HG03442 (cell line): ENCODE measurements at regions not wholly inside any gene's neighbourhood (a gene's known extent, or its start where the extent isn't known, plus 50 kb on each side); places are given as distances from the start of the nearest gene placed in this dataset.
"Not testable (repeated sequence)": the region's sequence is repeated elsewhere in the genome, so short reads cannot be mapped to it uniquely, and the experiment has no call there.

ENCODE experiments used
- ATAC-seq: cut with Tn5 transposase; IDR thresholded peaks from one replicate; pipeline ENCODE4 v1.9.1; 2021; ENCODE audit warnings: mild to moderate bottlenecking, moderate library complexity; ENCODE audit not compliant: unreplicated experiment

- no peak for ATAC-seq
Measured at GRCh38 chr12:93078577-93078976, 149.5 kb upstream of the EEA1 start.

DNA sequence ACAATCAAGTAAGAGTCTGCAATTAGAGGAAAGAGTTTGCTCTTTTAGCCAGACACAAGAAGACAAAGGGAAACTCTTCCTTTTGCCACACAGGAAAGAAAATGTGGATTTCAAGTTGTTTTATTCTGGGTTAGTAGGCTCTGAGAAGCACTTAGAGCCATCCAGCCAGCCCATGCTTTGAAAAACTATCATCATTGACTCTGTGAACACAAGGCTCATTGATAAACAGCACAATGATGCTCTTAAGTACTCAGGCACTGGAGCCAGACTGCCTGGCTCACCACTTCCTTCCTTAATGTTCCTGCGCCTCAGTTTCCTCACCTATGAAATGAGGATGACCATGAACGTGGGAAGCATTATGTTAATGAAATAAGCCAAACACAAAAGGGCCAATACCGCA, 150.2 kb upstream of the EEA1 start:
- ATAC-seq, result no peak

DNA sequence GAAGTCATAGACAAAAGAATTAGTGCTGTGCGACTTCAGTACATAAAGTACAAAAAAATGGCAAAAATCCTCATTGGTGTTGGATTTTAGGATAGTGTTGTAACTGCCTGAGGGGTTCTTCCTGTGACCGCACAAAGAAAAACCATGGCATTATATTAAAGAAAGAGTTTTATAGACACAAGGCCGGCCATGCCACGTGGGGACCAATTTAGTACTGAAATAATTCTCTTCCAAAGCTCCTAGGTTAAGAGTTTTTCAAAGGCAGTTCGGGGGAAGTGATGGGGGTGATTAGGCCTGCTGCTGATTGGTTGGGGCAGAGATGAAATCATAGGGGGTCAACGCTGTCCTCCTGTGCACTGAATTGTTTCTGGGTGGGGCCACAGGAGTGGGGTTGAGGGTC, 150.9 kb upstream of the EEA1 start:
- no peak for ATAC-seq

DNA sequence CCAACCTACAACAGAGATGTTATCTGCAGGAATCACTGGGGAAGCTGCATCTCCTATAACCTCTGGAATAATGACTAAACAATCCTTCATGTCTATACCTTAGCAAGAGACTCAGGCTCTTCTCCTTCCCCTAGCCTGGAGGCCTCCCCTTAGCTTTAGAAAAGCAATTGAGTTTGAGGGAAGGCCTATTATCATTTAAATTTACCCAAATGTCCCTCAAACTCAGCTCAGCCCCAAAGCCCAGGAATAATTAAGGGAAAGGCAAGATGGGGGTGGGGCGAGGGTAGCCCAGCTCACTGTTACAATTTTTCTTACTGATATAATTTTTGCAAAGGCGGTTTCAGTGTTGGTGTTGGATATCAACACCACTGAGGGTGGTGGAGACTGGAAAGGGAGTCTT, 151.4 kb upstream of the EEA1 start:
- no peak for ATAC-seq

DNA sequence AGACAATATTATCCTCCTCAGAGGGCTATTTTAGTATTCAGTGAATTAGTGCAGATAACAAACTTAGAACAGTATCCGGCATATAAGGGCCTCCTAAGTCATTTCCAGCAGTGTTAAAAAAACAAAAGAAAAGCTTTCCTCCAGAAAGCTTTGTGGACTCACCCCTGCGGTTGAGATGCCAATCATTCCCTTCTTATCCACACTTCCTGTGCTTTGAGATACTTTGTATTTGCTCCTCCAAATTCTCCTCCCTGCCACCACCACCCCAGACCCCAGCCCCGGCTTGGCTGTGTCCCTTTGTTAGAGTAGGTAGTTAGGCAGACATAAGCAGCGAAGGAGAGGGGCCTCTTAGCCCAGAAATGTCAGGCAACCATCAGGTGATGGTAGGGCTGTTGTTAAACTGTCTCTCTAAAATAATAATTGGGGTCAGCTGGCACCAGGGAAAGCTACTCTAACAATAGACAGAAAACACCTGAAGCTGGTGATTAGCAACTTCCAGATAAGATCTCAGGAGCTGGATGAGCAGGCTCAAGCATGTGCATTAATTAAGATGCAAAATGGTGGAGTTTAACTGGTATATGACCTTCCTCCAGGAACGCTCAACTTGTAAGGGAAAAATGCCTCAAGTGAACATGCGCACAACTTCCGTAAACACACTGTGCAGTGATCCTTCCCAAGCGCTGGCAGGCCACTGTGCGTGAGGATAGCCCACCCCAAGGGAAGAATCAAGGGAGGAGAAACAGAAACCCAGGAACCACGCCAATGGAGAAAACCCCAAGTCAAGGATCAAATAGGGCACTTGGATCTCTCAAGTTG, 152.1 kb upstream of the EEA1 start:
- no peak for ATAC-seq

DNA sequence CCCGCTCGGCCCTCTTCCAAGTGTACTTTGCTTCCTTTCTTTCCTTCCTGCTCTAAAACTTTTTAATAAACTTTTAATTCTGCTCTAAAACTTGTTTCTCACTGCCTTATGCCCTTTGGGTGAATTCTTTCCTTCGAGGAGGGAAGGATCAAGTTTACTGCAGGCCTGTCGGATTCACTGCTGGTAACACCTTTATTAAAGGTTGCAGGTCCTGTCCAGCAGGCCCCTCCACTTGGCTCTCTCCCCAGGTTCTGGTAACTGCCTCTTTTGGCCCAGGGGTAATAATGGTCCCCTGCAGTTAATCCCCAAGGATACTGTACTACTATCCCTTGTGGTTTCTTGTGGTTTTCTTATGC, 152.7 kb upstream of the EEA1 start:
- no peak for ATAC-seq

DNA sequence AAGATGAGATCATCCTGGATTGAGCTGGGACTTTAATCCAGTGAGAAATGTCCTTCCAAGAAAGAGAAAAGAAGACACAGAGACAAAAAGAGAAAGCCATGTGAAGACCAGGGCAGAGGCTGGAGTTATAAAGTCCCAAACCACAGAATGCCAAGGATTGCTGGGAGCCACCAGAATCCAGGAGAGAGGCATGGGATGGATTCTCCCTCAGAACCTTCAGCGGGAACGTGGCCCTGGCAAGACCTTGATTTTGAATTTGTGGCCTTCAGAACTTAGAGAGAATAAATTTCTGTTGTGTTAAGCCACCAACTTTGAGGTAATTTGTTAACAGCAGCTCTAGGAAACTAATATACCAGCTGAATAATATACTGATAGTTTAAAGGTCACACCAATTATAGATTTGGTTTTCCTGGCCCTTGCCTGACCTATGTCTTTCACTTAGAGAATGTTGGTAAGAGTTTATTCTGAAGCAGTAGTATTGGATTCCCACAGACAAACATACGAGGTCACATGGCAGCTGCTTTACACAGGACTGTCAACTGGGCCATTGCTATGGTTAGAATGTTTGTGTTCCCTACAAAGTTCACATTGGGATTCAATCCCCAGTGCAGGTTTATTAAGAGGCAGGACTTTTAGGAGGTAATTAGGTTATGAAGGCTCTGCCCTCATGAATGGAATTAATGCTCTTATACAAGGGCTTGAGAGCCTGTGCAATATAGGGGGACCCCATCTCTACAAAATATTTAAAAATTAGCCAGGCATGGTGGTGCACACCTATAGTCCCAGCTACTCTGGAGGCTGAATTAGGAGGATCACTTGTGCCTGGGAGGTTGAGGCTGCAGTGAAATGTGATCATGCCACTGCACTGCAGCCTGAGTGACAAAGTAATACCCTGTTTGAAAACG, 156.5 kb upstream of the EEA1 start:
- no peak for ATAC-seq

GRCh38 chr12:93086288-93086727, 157.2 kb upstream of the EEA1 start:
- no peak for ATAC-seq

GRCh38 chr12:93087840-93088610, 158.9 kb upstream of the EEA1 start:
- ATAC-seq, result no peak

DNA sequence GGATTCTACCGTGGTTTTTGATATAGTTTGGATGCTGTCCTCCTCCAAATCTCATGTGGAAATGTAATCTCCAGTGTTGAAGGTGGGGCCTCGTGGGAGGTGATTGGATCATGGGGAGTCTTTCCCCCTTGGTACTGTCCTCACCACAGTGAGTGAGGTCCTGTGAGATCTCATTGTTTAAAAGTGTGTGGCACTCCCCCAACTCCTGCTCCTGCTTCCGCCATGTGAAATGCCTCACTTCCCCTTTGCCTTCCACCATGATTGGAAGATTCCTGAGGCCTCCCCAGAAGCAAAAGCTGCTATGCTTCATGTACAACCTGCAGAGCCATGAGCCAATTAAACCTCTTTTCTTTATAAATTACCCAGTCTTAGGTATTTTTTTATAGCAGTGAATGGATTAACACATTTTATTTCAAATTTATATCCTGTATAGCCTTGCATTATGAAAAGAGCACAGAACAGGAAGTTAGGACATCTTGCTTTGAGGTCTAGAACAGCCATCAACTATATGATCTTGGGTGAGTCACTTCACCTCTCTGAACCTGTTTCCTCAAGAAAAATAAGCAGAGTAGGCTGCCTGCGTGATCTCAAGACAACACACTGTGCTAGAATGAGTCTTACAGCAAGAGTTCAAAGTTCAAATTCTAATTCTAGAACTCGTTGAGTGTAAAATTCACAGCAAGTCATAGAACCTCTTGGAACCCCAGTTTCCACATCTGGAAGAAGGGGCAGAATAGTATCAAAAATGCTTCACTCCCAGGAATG, 160.9 kb upstream of the EEA1 start:
- ATAC-seq, result peak; percentile 38

DNA sequence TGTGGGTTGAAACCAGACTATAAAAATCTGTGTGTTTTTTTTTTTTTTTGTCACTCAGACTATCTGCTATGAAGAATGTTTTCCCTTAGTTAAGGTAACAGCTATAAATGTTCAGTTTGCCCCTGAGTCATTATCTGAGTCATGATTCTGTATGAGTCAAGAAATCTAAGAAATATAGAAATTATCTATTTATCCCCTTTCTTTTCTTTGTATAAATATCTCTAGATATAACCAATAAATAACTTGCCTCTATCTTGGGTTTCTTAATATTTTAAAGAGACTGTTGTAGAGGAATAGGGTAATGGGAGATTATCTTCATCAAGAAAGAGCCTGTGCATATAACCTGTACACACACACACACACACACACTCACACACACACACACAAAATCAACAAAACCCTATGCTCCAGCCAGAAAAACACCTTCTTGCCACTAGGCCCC, 161.7 kb upstream of the EEA1 start:
- ATAC-seq, result no peak

DNA sequence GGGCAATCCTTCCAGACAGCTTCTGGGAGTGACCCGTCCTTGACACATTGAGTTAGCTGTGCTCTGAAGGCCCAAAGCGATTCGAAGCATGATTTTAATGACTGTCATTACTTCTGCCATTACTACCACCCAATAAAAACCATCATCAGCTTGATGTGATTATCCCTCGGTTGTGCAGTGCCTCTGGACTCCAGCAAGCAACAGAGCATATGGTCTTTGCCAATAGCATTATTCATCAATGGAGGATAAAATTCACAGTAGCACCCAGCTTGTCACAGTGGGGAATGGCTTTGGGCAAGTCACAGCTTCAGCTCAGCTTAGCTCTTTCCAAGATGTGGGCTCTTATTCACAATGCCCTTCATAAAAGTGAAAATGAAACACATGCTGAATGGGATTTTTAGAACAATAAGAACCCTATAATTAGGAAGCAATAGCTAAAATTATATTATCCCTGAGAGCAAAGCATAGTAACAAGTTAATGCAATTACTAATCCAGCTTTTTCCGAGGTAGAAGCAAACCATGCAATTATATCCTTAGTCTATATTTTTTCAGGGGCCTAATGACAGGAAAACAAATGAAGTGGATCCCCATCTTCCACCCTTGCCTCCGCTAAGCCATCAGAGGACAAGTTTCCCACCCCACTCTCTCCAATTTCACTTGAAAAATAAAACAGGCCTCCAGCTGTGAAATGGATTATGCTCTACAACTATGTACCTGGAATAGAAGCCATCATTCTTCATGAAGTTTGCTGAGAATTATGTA, 163.0 kb upstream of the EEA1 start:
- no peak for ATAC-seq

DNA sequence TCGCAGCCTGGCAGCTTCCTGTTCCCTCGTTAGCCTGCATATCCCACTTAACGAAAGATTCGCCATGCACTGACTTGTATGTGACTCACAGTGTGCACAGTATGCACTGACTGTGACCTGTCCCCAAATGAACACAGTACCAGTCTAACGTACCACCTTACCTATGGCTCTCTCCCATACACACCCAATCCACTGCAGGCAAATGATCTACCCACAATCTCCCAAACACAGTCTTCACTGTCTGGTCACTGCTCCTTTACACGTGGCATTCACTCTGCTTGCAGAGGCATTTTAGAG, 163.5 kb upstream of the EEA1 start:
- no peak for ATAC-seq

- no peak for ATAC-seq
Measured at GRCh38 chr12:93093243-93093642, 164.1 kb upstream of the EEA1 start.

DNA sequence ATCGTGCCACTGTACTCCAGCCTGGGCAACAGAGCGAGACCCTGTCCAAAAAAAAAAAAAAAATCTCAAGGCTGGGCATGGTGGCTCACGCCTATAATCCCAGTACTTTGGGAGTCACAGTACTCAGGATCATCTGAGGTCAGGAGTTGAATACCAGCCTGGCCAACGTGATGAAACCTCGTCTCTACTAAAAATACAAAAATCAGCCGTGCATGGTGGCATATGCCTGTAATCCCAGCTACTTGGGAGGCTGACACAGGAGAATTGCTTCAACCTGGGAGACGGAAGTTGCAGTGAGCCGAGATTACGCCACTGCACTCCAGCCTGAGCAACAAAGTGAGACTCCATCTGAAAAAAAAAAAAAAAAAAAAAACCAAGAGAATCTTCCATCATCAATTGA, 165.1 kb upstream of the EEA1 start:
- not testable (repeated sequence) for ATAC-seq

- peak; percentile 92 for ATAC-seq
Measured at GRCh38 chr12:93094988-93095737, 166.1 kb upstream of the EEA1 start.

- ATAC-seq, result no peak
Measured at GRCh38 chr12:93097417-93097816, 168.3 kb upstream of the EEA1 start.

DNA sequence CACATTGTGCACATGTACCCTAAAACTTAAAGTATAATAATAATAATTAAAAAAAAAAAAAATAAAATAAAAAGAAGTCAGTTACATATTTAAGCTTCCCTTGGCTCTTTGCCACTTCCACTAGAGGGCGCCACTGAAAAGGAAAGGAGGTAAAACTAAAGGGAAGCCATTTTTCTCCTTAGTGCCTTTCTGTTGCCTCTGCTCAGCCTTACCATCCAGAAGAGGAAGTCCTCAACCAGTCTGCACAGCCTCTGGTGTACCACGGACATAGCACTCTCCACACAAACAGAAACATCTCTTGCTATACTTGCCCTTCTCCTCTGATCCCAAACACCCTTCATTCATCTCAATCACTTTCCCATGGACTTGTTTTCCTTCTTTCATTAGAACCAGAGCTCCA, 169.0 kb upstream of the EEA1 start:
- ATAC-seq, result no peak

DNA sequence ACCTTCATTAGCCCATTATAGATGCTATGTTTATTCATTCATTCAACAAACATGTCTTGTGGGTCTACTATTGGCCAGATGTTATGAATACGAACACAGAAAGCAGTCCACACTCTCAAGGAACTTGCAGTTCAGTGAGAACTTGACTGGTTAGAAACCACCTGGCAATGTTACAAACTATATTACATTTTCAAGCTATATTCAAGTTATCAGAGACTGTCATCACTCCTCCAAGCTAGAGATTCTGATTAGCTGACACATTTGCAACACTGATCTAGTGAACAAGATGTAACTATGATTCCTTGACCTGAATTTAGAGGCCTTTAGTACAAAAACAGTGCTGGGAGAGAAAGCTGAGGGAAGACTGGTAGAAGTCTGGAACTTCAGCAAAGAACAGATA, 170.7 kb upstream of the EEA1 start:
- no peak for ATAC-seq
